Transverse colon (tissue), 4 donors: ENCODE measurements at regions not wholly inside any gene's neighbourhood (a gene's known extent, or its start where the extent isn't known, plus 50 kb on each side); places are given as distances from the start of the nearest gene placed in this dataset.

Experiments used
- DNase-seq: peaks from one replicate; pipeline ENCODE4 v3.0.0-alpha.2; 2019
- H3K27ac ChIP-seq, 4 donors: fragments of 200-600 bp; sonication (generic); 2 replicates each; pipeline ENCODE4 v1.5.1; 2016 to 2018; ENCODE audit warnings: inconsistent platforms in 4 of 4
- H3K27me3 ChIP-seq: fragments of 200-600 bp; sonication (generic); 2 replicates; pipeline ENCODE4 v1.5.1; 2017; ENCODE audit warnings: inconsistent platforms
- H3K36me3 ChIP-seq, 4 donors: fragments of 200-600 bp; sonication (generic); 2 replicates each; pipeline ENCODE4 v1.5.1; 2017 to 2019; ENCODE audit warnings: inconsistent platforms in 4 of 4
- H3K4me1 ChIP-seq, 4 donors: fragments of 200-600 bp; sonication (generic); 2 replicates each; pipeline ENCODE4 v1.5.1; 2017 to 2020; ENCODE audit warnings: inconsistent platforms in 4 of 4
- H3K4me3 ChIP-seq, 4 donors: fragments of 200-600 bp; sonication (generic); 1 replicate in 1 of 4; 2 replicates in 3 of 4; pipeline versions ENCODE4 v1.5.1 to v1.6.1; 2017 to 2019; ENCODE audit warnings: inconsistent platforms in 4 of 4
- H3K9me3 ChIP-seq, 2 donors: fragments of 200-600 bp; sonication (generic); 2 replicates each; pipeline ENCODE4 v1.5.1; 2017 to 2019; ENCODE audit warnings: inconsistent platforms in 2 of 2
- CTCF ChIP-seq, 5 experiments: fragments of 200-600 bp in 3 of 5; fragments of 450-650 bp in 2 of 5; sonication (generic) in 3 of 5; IDR thresholded peaks; 1 replicate in 2 of 5; 2 replicates in 3 of 5; pipeline ENCODE4 v1.5.1; 2016 to 2017; ENCODE audit warnings: antibody characterized with exemption in 5 of 5, inconsistent platforms in 3 of 5, mild to moderate bottlenecking in 2 of 5, moderate library complexity in 1 of 5
- EP300 ChIP-seq: sonication (generic); formaldehyde crosslinking; IDR thresholded peaks from one replicate; pipeline ENCODE4 v1.6.1; 2017; ENCODE audit warnings: antibody characterized with exemption, low read depth
- POLR2A ChIP-seq: fragments of 450-650 bp; IDR thresholded peaks from one replicate; pipeline ENCODE4 v1.6.1; 2016; ENCODE audit warnings: antibody characterized with exemption, mild to moderate bottlenecking, moderate library complexity
- POLR2AphosphoS5 ChIP-seq, 3 donors: sonication (generic); formaldehyde crosslinking; IDR thresholded peaks; one replicate each; pipeline ENCODE4 v1.6.1; 2016; ENCODE audit warnings: antibody characterized with exemption in 3 of 3
- WGBS, 2 donors: methylation state at CpG; one replicate each; pipeline ENCODE4 v1.1.5; 2018; ENCODE audit warnings: low coverage in 1 of 2; 5-methylcytosine and 5-hydroxymethylcytosine counted together
- in situ Hi-C, 4 donors: fragments of 200-750 bp; cut with MboI; loops; one replicate each; pipeline versions ENCODE4 v1.15.0 to v1.15.1; 2017; ENCODE audit warnings: low sequenced_read_pairs in 3 of 4, low pct_ligation_motif_present in 1 of 4, low pct_unique_long_range_greater_than_20kb in 1 of 4
- intact Hi-C: fragments of 100-400 bp; cut with DNase I; formaldehyde crosslinking; loops from one replicate; pipeline ENCODE4 v1.15.1; 2023; ENCODE audit warnings: low total_unique reads

DNA sequence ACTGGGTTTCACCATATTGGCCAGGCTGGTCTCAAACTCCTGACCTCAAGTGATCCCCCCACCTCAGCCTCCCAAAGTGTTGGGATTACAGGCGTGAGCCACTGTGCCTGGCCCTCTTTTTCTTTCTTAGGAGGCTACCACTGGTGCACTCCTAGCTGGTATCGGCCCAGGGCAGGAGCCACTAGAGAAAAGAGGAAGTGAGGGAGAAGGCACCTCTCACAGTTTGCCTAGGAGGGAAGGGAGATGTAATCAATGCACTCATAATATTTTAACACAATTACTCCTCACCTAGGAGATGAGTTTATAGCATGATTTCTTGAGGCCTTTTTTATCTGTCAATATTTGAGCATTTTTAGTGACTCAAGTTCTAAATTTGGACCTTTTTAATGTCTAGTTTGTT lies 189.0 kb upstream of the SOX4 start:
- H3K27ac ChIP-seq = no peak overlapping the region
- intact Hi-C loops (no loop called here), in situ Hi-C loops (no loop called here)
- no peaks in the 10 kb centered on the region for H3K4me1 ChIP-seq
- H3K27me3 ChIP-seq = no peaks in the 10 kb centered on the region
- H3K36me3 ChIP-seq = no peaks in the 10 kb centered on the region
- WGBS, 2 donors = 71 to 88% methylated on average over 1 to 2 of the region's 2 CpGs
- H3K4me3 ChIP-seq = no peak overlapping the region
- H3K9me3 ChIP-seq = no peaks in the 10 kb centered on the region
- DNase-seq = no peak
- TF ChIP-seq POLR2A = no peak
- no peak for TF ChIP-seq POLR2AphosphoS5 (IDR thresholded peaks at IDR 0.05)
- no peak for TF ChIP-seq CTCF (IDR thresholded peaks at IDR 0.05)
- TF ChIP-seq EP300 = no peak

GRCh38 chr6:21406316-21406715 lies 187.2 kb upstream of the SOX4 start:
- Histone ChIP-seq H3K36me3 (no peaks in the 10 kb centered on the region), H3K4me3 (no peak overlapping the region), H3K4me1 (no peaks in the 10 kb centered on the region), H3K27me3 (no peaks in the 10 kb centered on the region), H3K9me3 (peaks cover 0 to 7% of the 10 kb centered on the region in 2 donors), H3K27ac (no peak overlapping the region)
- intact Hi-C loops (no loop called here), in situ Hi-C loops (no loop called here)
- no peak for TF ChIP-seq POLR2AphosphoS5 (IDR thresholded peaks at IDR 0.05)
- no peak for TF ChIP-seq CTCF (IDR thresholded peaks at IDR 0.05)
- TF ChIP-seq EP300 = no peak
- TF ChIP-seq POLR2A = no peak
- DNase-seq = no peak
- 87 to 90% methylated on average over 4 to 5 of the region's 5 CpGs for WGBS, 2 donors

DNA sequence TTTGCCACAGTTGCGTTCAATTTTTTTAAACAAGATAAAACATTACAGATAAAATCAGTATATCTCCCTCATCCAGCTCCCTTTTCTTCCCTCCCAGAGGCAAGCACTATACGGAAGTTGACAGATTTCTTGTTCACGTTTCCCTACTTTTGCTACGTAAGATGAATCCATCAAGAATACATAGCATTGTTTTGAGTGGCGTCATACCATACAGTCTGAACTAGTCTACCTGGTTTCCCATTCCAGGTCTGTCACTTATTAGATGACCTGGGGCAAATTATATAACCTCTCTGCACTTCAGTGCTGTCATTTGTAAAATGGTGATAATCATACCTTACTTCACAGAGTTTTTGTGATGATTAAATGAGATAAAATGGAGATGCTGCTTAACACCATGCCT lies 184.3 kb upstream of the SOX4 start:
- H3K27me3 ChIP-seq = no peaks in the 10 kb centered on the region
- H3K4me1 ChIP-seq = no peaks in the 10 kb centered on the region
- H3K36me3 ChIP-seq = no peaks in the 10 kb centered on the region
- TF ChIP-seq POLR2AphosphoS5 (IDR thresholded peaks at IDR 0.05) (no peak), POLR2A (no peak), CTCF (IDR thresholded peaks at IDR 0.05) (no peak), EP300 (no peak)
- intact Hi-C loops = no loop called here
- H3K9me3 ChIP-seq = peaks cover 0 to 7% of the 10 kb centered on the region in 2 donors
- H3K27ac ChIP-seq = no peak overlapping the region
- in situ Hi-C loops = no loop called here
- no peak overlapping the region for H3K4me3 ChIP-seq
- DNase-seq = no peak
- WGBS, 2 donors = 93 to 97% methylated on average over 5 of the region's 5 CpGs

- in situ Hi-C loops (no loop called here), intact Hi-C loops (no loop called here)
- DNase-seq = no peak
- H3K36me3 ChIP-seq = no peaks in the 10 kb centered on the region
- H3K27me3 ChIP-seq = no peaks in the 10 kb centered on the region
- 95 to 100% methylated on average over 1 of the region's 1 CpG for WGBS, 2 donors
- no peak overlapping the region for H3K4me3 ChIP-seq
- H3K27ac ChIP-seq = no peak overlapping the region
- no peaks in the 10 kb centered on the region for H3K4me1 ChIP-seq
- TF ChIP-seq EP300 (no peak), POLR2A (no peak), CTCF (IDR thresholded peaks at IDR 0.05) (no peak), POLR2AphosphoS5 (IDR thresholded peaks at IDR 0.05) (no peak)
- peaks cover 0 to 7% of the 10 kb centered on the region in 2 donors for H3K9me3 ChIP-seq
Observed at GRCh38 chr6:21413428-21413827, 180.1 kb upstream of the SOX4 start.
